ENCODE measurements at regions not wholly inside any gene's neighbourhood (a gene's known extent, or its start where the extent isn't known, plus 50 kb on each side); places are given as distances from the start of the nearest gene placed in this dataset.
A peak's percentile ranks its signal among the peaks of the same experiment; 100 is the strongest.

DNA sequence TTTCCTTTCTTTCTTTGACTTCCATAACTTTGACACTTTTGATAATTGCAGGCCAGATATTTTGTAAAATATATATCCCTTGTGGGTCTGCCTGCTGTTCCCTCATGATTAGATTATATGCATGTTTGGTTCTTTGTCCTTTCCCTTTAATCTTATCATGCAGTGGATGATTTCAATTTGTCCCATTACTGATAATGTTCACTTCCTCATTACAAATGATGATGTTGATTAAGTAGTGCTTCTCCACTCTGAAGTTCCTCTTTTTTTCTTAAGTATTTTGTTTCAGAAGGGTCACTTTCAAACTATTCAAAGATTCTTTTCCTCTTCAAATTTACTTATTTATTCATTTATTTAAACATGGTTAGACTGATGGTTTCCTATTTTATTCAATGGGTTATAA, 898.1 kb downstream of the XPNPEP1 start:
- Histone ChIP-seq H3K27ac (ENCODE audit: low read depth) (no peak overlapping the region), H3K79me2 (replicated peaks; ENCODE audit: insufficient read depth) (no peaks in the 10 kb centered on the region), H3K4me1 (ENCODE audit: insufficient read depth) (peaks cover 4% of the 10 kb centered on the region), H3F3A (replicated peaks; ENCODE audit: low read depth) (no peaks in the 10 kb centered on the region), H3K9me2 (ENCODE audit: insufficient read depth) (no peaks in the 10 kb centered on the region), H2AFZ (no peak overlapping the region), H3K4me2 (no peak overlapping the region), H3K4me3 (no peak overlapping the region), H4K20me1 (replicated peaks; ENCODE audit: insufficient read depth) (no peaks in the 10 kb centered on the region), H3K36me3 (ENCODE audit: insufficient read depth) (no peaks in the 10 kb centered on the region), H3K27me3 (ENCODE audit: insufficient read depth) (no peaks in the 10 kb centered on the region)
- Mint-ChIP-seq H3K9me3 (no peaks in the 10 kb centered on the region), H3K4me1 (0 out of 3 replicates have a peak, but pooled peaks cover 3% of the 10 kb centered on the region), H3K36me3 (ENCODE audit: low read depth) (no peaks in the 10 kb centered on the region), H3K4me3 (no peak overlapping the region), H3K27ac (no peak overlapping the region), H3K27me3 (ENCODE audit: insufficient read depth, low read depth, poor library complexity) (no peaks in the 10 kb centered on the region)
- no peak for TF ChIP-seq POLR2AphosphoS5 (IDR thresholded peaks at IDR 0.05; ENCODE audit: low read depth)
- TF ChIP-seq EZH2 (IDR thresholded peaks at IDR 0.05; ENCODE audit: low read depth, unreplicated experiment), result no peak
- TF ChIP-seq NANOG (IDR thresholded peaks at IDR 0.05; ENCODE audit: borderline replicate concordance), result no peak
- TF ChIP-seq, protein P1, sequence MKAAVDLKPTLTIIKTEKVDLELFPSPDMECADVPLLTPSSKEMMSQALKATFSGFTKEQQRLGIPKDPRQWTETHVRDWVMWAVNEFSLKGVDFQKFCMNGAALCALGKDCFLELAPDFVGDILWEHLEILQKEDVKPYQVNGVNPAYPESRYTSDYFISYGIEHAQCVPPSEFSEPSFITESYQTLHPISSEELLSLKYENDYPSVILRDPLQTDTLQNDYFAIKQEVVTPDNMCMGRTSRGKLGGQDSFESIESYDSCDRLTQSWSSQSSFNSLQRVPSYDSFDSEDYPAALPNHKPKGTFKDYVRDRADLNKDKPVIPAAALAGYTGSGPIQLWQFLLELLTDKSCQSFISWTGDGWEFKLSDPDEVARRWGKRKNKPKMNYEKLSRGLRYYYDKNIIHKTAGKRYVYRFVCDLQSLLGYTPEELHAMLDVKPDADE (IDR thresholded peaks at IDR 0.05), result no peak
- TF ChIP-seq EZH2phosphoT487 (IDR thresholded peaks at IDR 0.05; ENCODE audit: unreplicated experiment), result no peak
- no peak for TF ChIP-seq STAT1 (IDR thresholded peaks at IDR 0.05; ENCODE audit: unreplicated experiment)
- TF ChIP-seq, protein P2, sequence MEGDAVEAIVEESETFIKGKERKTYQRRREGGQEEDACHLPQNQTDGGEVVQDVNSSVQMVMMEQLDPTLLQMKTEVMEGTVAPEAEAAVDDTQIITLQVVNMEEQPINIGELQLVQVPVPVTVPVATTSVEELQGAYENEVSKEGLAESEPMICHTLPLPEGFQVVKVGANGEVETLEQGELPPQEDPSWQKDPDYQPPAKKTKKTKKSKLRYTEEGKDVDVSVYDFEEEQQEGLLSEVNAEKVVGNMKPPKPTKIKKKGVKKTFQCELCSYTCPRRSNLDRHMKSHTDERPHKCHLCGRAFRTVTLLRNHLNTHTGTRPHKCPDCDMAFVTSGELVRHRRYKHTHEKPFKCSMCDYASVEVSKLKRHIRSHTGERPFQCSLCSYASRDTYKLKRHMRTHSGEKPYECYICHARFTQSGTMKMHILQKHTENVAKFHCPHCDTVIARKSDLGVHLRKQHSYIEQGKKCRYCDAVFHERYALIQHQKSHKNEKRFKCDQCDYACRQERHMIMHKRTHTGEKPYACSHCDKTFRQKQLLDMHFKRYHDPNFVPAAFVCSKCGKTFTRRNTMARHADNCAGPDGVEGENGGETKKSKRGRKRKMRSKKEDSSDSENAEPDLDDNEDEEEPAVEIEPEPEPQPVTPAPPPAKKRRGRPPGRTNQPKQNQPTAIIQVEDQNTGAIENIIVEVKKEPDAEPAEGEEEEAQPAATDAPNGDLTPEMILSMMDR (conservative IDR thresholded peaks at IDR 0.05; ENCODE audit: low read depth in 2 of 2), result no peak
- no peak for TF ChIP-seq ZNF114 (CRISPR knock-in tag; IDR thresholded peaks at IDR 0.05)
- TF ChIP-seq CREB1 (CRISPR knock-in tag; IDR thresholded peaks at IDR 0.05; ENCODE audit: low read depth), result no peak
- no peak for DNase-seq (ENCODE audit: low spot score)
- ATAC-seq, result no peak

DNA sequence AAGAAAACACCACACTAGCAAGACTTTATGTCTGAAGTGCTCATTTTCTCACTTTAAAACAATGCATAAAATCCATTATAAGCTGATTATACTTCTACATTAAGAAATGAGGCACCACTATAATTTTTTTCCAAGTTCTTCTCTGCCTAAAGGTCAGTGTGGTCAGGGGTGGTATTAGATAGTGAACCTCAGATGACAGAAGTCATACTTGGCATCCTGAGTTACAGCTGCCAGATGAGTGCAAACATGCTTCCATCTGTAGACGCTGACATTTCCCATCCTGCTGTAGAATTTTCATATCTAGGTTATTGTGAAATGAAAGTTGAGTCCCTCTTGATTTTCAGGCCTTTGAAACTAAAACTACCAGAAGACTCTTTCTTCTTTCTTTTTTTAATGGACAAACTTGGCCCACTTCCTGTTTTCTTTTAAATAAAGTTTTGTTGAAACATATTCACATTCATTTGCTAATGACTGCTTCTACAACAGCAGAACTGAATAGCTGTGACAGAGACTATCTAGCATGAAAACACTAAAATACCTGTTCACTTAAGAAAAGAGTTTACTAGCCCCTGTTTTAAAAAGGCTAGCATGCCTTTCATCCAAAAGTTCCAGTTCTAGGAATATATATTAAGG, 900.8 kb downstream of the XPNPEP1 start:
- 0 out of 3 replicates have a peak, but pooled peaks cover 3% of the 10 kb centered on the region for H3K4me1 Mint-ChIP-seq
- no peaks in the 10 kb centered on the region for H3K27me3 ChIP-seq (ENCODE audit: insufficient read depth)
- no peaks in the 10 kb centered on the region for H3K9me2 ChIP-seq (ENCODE audit: insufficient read depth)
- peak overlapping the region; percentile 95 for H2AFZ ChIP-seq
- H3K79me2 ChIP-seq (replicated peaks; ENCODE audit: insufficient read depth), result no peaks in the 10 kb centered on the region
- H3K4me2 ChIP-seq, result peak overlapping the region; percentile 51; the same call in 1 of the 2 replicates
- no peaks in the 10 kb centered on the region for H3K27me3 Mint-ChIP-seq (ENCODE audit: insufficient read depth, low read depth, poor library complexity)
- no peak overlapping the region for H3K4me3 Mint-ChIP-seq
- ATAC-seq (no peak), DNase-seq (ENCODE audit: low spot score) (no peak)
- H3K4me1 ChIP-seq (ENCODE audit: insufficient read depth), result peaks cover 4% of the 10 kb centered on the region
- no peak overlapping the region for H3K27ac Mint-ChIP-seq
- no peaks in the 10 kb centered on the region for H3K36me3 Mint-ChIP-seq (ENCODE audit: low read depth)
- no peaks in the 10 kb centered on the region for H3F3A ChIP-seq (replicated peaks; ENCODE audit: low read depth)
- no peak overlapping the region for H3K4me3 ChIP-seq
- H3K9me3 Mint-ChIP-seq, result no peaks in the 10 kb centered on the region
- no peaks in the 10 kb centered on the region for H3K36me3 ChIP-seq (ENCODE audit: insufficient read depth)
- H3K27ac ChIP-seq (ENCODE audit: low read depth), result no peak overlapping the region
- no peaks in the 10 kb centered on the region for H4K20me1 ChIP-seq (replicated peaks; ENCODE audit: insufficient read depth)
- TF ChIP-seq, protein P1 (IDR thresholded peaks at IDR 0.05), result no peak
- TF ChIP-seq NANOG (IDR thresholded peaks at IDR 0.05; ENCODE audit: borderline replicate concordance), result no peak
- no peak for TF ChIP-seq POLR2AphosphoS5 (IDR thresholded peaks at IDR 0.05; ENCODE audit: low read depth)
- TF ChIP-seq EZH2 (IDR thresholded peaks at IDR 0.05; ENCODE audit: low read depth, unreplicated experiment), result no peak
- TF ChIP-seq EZH2phosphoT487 (IDR thresholded peaks at IDR 0.05; ENCODE audit: unreplicated experiment), result no peak
- no peak for TF ChIP-seq ZNF114 (CRISPR knock-in tag; IDR thresholded peaks at IDR 0.05)
- no peak for TF ChIP-seq JUNB (IDR thresholded peaks at IDR 0.05; ENCODE audit: unreplicated experiment)
- TF ChIP-seq STAT1 (IDR thresholded peaks at IDR 0.05; ENCODE audit: unreplicated experiment), result no peak
- TF ChIP-seq CREB1 (CRISPR knock-in tag; IDR thresholded peaks at IDR 0.05; ENCODE audit: low read depth), result no peak
- TF ChIP-seq, protein P3, sequence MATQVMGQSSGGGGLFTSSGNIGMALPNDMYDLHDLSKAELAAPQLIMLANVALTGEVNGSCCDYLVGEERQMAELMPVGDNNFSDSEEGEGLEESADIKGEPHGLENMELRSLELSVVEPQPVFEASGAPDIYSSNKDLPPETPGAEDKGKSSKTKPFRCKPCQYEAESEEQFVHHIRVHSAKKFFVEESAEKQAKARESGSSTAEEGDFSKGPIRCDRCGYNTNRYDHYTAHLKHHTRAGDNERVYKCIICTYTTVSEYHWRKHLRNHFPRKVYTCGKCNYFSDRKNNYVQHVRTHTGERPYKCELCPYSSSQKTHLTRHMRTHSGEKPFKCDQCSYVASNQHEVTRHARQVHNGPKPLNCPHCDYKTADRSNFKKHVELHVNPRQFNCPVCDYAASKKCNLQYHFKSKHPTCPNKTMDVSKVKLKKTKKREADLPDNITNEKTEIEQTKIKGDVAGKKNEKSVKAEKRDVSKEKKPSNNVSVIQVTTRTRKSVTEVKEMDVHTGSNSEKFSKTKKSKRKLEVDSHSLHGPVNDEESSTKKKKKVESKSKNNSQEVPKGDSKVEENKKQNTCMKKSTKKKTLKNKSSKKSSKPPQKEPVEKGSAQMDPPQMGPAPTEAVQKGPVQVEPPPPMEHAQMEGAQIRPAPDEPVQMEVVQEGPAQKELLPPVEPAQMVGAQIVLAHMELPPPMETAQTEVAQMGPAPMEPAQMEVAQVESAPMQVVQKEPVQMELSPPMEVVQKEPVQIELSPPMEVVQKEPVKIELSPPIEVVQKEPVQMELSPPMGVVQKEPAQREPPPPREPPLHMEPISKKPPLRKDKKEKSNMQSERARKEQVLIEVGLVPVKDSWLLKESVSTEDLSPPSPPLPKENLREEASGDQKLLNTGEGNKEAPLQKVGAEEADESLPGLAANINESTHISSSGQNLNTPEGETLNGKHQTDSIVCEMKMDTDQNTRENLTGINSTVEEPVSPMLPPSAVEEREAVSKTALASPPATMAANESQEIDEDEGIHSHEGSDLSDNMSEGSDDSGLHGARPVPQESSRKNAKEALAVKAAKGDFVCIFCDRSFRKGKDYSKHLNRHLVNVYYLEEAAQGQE (IDR thresholded peaks at IDR 0.05; ENCODE audit: unreplicated experiment), result no peak
- TF ChIP-seq, protein P2 (conservative IDR thresholded peaks at IDR 0.05; ENCODE audit: low read depth in 2 of 2), result no peak
- no peak for TF ChIP-seq ZNF331 (CRISPR knock-in tag; IDR thresholded peaks at IDR 0.05; ENCODE audit: low read depth)

All from GM23338 (cell line).